ENCODE measurements at regions not wholly inside any gene's neighbourhood (a gene's known extent, or its start where the extent isn't known, plus 50 kb on each side); places are given as distances from the start of the nearest gene placed in this dataset.

- peak overlapping the region; percentile 13 for H3K4me2 ChIP-seq (ENCODE audit: insufficient read depth, insufficient read length, low read length)
- no peak overlapping the region for H3T11ph ChIP-seq (ENCODE audit: low read length)
- no peak overlapping the region for H4K91ac ChIP-seq (ENCODE audit: insufficient read length, low read depth, low read length)
Measured at GRCh38 chr11:45371251-45372115, 85.3 kb upstream of the SYT13 start.

More at GRCh38 chr11:45371251-45372115, 85.3 kb upstream of the SYT13 start:
- H3K4me3 Mint-ChIP-seq: peak overlapping the region; percentile 35 to 74
- H3K4me1 Mint-ChIP-seq: peaks cover 9 to 37% of the 10 kb centered on the region in 2 experiments
- H3K18ac ChIP-seq (ENCODE audit: insufficient read length, low read depth, low read length): no peak overlapping the region
- H3K27me3 Mint-ChIP-seq (ENCODE audit: low read depth): peaks cover 57% of the 10 kb centered on the region
- no peaks in the 10 kb centered on the region for H3K27me3 ChIP-seq (ENCODE audit: insufficient read depth, low read length)
- H3K9me3 Mint-ChIP-seq: no peaks in the 10 kb centered on the region
- H3K14ac ChIP-seq (ENCODE audit: insufficient read depth, low read length): no peak overlapping the region
- H3K79me1 ChIP-seq (ENCODE audit: insufficient read depth, low read depth, low read length, poor library complexity, severe bottlenecking): no peaks in the 10 kb centered on the region
- no peak overlapping the region for H3K9ac ChIP-seq (ENCODE audit: extremely low read depth, insufficient read length, low read length)
- H3K79me2 ChIP-seq (ENCODE audit: insufficient read depth, low read length): no peaks in the 10 kb centered on the region
- H3K27ac Mint-ChIP-seq: no peak overlapping the region; a peak in 2 of 7 replicates
- peak; percentile 98 for TF ChIP-seq CTCF (conservative IDR thresholded peaks at IDR 0.05)
- no peak overlapping the region for H2BK20ac ChIP-seq (ENCODE audit: low read depth, low read length, poor library complexity, severe bottlenecking)
- H3K9me3 ChIP-seq (ENCODE audit: control insufficient read depth, low read depth, low read length): no peaks in the 10 kb centered on the region
- DNase-seq: peak; percentile 95
- H4K5ac ChIP-seq (ENCODE audit: insufficient read length, low read depth, low read length): no peak overlapping the region
- H2BK15ac ChIP-seq (ENCODE audit: low read depth, low read length): no peak overlapping the region
- H2BK5ac ChIP-seq (ENCODE audit: insufficient read length, low read length): no peak overlapping the region
- no peak overlapping the region for H3K4ac ChIP-seq (ENCODE audit: low read depth, low read length)
- H2AK5ac ChIP-seq (ENCODE audit: insufficient read length, low read length): no peak overlapping the region
- no peak overlapping the region for H2BK120ac ChIP-seq (ENCODE audit: low read depth, low read length, poor library complexity, severe bottlenecking)
- no peaks in the 10 kb centered on the region for H4K20me1 ChIP-seq (ENCODE audit: control insufficient read depth, insufficient read depth, insufficient read length)
- WGBS (ENCODE audit: extremely low coverage, insufficient read length, low lambda C conversion rate): no CpG with 5 or more reads among the region's 31 CpGs
- peak overlapping the region; percentile 49 for H2AFZ ChIP-seq (ENCODE audit: low read length)
- H3K36me3 Mint-ChIP-seq (ENCODE audit: insufficient read depth in 1 of 3, low read depth in 3 of 3): no peaks in the 10 kb centered on the region
- no peak overlapping the region for H2BK12ac ChIP-seq (ENCODE audit: insufficient read length, low read depth, low read length)
- H3K23me2 ChIP-seq (ENCODE audit: insufficient read length, low read depth, low read length, poor library complexity, severe bottlenecking): no peaks in the 10 kb centered on the region
- no peaks in the 10 kb centered on the region for H3K4me1 ChIP-seq (ENCODE audit: insufficient read depth, low read length)
- no peak overlapping the region for H3K23ac ChIP-seq (ENCODE audit: insufficient read length, low read depth, low read length)
- H4K8ac ChIP-seq (replicated peaks; ENCODE audit: insufficient read length, low read depth, low read length): no peak overlapping the region
- no peak overlapping the region for H3K56ac ChIP-seq (ENCODE audit: insufficient read length, low read depth, low read length)
- no peak overlapping the region for H3K27ac ChIP-seq (ENCODE audit: insufficient read length, low read depth, low read length)

Measured in H9 (cell line).